ENCODE measurements at regions not wholly inside any gene's neighbourhood (a gene's known extent, or its start where the extent isn't known, plus 50 kb on each side); places are given as distances from the start of the nearest gene placed in this dataset.

DNA sequence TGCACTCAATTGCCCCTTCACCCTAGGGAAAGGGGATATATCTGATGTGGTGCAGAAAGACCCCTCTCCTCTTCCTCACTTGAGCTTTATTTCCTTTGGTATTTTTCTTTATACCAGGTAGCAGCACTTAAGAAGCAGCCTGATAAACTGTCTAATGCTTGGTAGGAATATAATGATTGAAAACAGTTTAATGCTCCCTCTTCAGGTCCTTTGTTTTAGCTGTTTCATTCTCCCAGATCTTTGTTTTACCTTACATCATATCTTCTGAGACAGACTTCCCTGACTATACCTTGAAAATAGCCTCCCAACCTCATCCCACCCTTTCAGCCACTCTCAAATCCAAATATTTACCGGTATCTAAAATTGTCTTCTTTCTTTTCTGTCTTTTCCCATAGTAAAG is 87.9 kb downstream of the NUDT12 start:
- no peak for TF ChIP-seq CTCF (IDR thresholded peaks at IDR 0.05)
- TF ChIP-seq EZH2 (IDR thresholded peaks at IDR 0.05; ENCODE audit: borderline replicate concordance, insufficient read depth, low read depth, low read length, poor library complexity, severe bottlenecking) = no peak
